AG20443 (cell line): ENCODE measurements at regions not wholly inside any gene's neighbourhood (a gene's known extent, or its start where the extent isn't known, plus 50 kb on each side); places are given as distances from the start of the nearest gene placed in this dataset.

Source experiments
- DNase-seq: peaks from one replicate; pipeline ENCODE4 v3.0.0; 2012; ENCODE audit warnings: low spot score, mixed read lengths

- no peak for DNase-seq
These were observed 132.3 kb downstream of the CEP57L1 start for GRCh38 chr6:109227646-109228045.

GRCh38 chr6:109226353-109226752, 131.0 kb downstream of the CEP57L1 start:
- no peak for DNase-seq

GRCh38 chr6:109225946-109226345, 130.6 kb downstream of the CEP57L1 start:
- no peak for DNase-seq

- no peak for DNase-seq
These were observed 129.7 kb downstream of the CEP57L1 start for GRCh38 chr6:109224994-109225393.

GRCh38 chr6:109224107-109224875, 129.0 kb downstream of the CEP57L1 start:
- no peak for DNase-seq

GRCh38 chr6:109222848-109223247, 127.5 kb downstream of the CEP57L1 start:
- DNase-seq = no peak

GRCh38 chr6:109221543-109222195, 126.4 kb downstream of the CEP57L1 start:
- DNase-seq = no peak
